HG03095 (cell line): ENCODE measurements at regions not wholly inside any gene's neighbourhood (a gene's known extent, or its start where the extent isn't known, plus 50 kb on each side); places are given as distances from the start of the nearest gene placed in this dataset.
"Not testable (repeated sequence)": the region's sequence is repeated elsewhere in the genome, so short reads cannot be mapped to it uniquely, and the experiment has no call there.

Source experiments
- ATAC-seq: cut with Tn5 transposase; IDR thresholded peaks from one replicate; pipeline ENCODE4 v1.9.1; 2021; ENCODE audit warnings: moderate library complexity; ENCODE audit not compliant: unreplicated experiment

DNA sequence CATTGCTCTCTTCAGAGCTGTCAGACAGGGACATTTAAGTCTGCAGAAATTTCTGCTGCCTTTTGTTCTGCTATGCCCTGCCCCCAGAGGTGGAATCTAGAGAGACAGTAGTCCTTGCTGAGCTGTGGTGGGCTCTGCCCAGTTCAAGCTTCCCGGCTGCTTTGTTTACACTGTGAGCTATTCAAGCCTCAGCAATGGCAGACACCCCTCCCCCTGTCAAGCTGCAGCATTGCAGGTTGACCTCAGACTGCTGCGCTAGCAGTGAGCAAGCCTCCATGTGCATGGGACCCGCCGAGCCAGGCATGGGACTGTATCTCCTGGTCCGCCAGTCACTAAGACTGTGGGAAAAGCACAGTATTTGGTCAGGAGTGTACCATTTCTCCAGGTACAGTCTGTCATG lies 53.6 kb upstream of the MAPK10 start:
- ATAC-seq: not testable (repeated sequence)

DNA sequence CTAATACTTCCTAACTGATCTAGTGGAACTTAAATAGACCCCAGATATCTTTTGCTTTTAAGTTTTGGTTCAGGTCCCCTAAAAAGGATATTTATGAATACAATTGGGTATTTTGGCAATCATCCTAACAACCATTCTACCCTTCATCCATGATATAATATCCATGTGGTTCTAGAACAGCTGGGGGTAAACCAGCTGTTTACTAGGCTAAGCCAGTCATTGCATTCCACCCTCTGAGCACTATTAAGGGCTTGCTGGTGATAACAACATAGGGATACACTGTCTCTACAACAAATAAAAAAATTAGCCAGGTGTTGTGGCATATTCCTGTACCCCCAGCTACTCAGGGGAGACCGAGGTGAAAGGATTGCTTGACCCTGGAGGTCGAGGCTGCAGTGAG lies 54.8 kb upstream of the MAPK10 start:
- ATAC-seq: no peak

DNA sequence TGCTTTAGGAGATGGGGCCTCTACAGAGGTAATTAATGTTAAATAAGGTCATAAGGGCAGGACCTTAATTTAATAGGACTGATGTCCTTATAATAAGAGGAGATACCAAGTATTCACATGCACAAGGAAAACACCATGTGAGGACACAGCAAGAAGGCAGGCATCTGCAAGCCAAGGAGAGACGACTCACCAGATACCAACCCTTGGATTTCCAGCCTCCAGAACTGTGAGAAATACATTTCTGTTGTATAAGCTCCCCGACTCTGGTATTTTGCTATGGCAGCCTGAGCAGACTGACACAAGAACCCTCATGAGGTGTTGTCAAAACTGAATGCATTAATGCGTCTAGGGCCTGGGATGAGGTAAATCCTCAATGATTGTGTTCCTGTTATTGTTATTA lies 56.2 kb upstream of the MAPK10 start:
- no peak for ATAC-seq

DNA sequence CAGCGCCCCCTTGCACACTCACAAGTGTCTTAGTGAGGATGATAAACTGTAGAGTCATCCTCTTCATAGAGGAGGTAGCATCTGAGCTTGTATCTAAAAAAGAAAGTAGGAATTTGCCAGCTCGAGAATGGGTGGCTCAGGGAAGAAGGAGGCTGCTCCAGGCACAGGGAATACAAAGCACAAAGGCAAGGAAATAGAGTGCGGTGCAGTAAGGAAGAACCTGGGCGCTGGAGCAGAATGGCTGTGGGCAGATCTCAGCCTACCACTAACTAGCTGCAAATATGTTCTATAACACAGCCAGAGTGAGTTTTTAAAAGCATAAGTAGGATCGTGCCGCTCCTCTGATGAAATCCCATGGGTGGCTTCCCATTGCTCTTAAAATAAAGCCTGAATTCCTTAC lies 61.6 kb upstream of the MAPK10 start:
- ATAC-seq: no peak

DNA sequence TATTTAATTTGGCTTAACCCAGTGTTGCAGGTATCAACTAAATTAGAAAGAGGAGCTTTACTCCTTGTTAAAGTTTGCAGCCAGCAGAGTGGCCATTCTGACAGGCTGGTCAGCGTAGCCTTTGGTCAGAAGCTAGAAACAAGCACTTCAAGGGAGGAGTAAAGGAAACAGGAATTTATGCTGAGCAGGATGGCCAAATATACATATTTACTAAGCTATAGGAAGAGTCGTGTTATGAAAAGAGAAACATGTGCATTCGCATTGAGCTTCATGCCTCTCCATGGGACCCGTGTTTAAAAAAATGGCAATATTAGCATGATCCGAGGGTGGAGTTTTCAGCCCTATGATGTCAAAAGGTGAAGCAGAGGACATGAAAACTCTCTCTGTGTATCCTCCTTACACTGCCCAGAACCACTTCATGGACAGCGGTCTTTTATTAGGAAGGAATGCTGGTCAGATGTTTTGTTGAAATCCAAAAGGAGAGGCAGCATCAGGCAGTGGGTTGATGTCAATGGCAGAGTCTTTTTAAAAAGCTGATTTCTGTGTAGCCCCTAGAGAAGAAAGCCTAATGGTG lies 71.8 kb upstream of the MAPK10 start:
- ATAC-seq: no peak

DNA sequence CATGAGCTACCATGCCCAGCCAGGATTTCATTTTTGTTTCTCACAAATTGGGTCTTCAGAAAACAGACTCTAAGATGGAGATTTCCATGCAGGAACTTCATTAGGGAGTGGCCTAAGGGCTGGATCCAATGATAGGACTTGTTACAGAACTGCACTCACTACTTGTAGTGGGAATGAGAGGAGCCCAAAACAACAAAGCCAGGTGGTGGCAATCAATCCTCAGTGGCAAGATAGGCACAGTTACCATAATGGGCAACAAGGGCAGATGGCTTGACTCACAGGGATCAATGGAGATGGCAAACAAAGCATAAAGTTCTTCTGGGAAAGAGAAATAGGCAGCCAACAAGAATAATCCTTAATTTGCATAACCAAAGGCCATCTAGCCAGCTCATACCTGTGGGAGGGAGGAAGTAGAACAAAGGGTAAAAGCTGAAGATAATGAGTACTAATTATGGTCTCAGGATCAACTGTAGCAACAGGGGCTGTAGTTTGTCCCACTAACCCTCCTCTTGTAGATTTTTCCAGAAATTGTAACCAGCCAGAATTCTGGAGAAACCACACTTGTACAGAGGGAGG lies 72.8 kb upstream of the MAPK10 start:
- ATAC-seq: no peak

DNA sequence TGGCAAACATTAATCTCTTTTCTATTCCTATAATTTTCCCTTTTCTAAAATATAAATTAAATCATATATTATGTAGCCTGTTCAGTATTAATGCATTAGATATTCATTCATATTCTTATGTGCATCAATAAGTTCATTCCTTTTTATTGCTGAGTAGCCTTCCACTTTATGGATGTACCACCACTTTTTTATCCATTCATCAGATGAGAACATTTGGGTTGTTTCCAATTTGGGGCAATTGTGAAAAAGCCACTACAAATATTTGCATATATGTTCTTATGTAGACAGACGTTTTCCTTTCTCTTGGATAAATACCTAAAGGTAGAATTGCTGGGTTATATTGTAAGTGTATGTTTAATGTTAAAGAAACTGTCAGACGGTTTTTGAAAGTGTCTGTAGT lies 79.4 kb upstream of the MAPK10 start:
- no peak for ATAC-seq

DNA sequence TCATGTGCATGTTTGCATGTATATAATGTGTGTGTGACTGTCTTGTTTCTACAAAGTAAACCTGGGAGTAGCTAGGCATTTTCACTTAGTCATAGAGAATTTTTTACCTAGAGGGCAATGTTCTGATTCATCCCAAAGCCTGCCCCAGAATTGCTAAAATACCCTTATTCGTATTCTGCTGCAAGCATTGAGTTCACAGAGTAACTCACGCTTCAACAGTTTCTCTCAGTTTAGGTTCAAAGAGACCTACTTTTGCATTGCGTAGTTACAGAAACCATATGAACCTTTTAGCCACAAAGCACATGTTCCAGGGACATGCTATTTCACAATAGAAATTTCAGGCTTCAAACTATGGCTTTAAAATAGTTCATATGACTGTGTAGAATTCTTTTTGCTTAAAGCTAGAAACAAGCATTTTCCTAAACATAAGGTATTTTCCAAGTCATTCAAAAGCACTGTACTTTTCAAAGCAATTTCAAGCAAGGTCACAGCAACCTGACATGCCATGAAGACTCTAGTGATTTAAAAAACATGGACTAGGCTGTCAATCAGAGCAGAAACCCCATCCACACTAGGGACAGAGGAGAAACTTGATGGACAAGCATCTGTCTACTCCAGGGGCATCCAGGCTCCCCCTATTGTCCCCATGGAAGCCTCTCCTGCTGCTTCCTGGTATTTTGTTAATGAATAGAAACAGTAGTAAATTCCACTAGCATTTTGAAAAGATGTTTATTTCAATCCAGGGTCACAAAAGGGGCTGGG lies 81.5 kb upstream of the MAPK10 start:
- peak; percentile 64 for ATAC-seq

DNA sequence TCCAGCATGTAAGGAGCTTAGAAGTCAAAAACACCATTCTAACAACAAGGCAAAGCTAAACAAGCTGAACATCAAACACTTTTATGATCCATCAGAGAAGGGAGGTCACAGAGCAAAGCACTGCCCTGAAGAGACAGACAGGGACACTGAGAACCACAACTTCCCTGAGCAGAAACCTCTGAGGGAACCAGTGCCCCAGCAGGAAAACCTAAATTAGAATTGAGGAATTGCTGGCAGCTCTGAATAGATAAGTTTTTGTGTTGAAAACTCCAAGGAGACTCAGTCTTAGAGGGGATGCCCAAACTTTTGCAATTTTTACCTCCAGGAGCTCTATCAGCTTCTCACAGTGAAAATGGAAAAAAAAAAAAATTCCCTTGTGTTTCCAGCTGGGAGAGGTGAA lies 83.0 kb upstream of the MAPK10 start:
- no peak for ATAC-seq

DNA sequence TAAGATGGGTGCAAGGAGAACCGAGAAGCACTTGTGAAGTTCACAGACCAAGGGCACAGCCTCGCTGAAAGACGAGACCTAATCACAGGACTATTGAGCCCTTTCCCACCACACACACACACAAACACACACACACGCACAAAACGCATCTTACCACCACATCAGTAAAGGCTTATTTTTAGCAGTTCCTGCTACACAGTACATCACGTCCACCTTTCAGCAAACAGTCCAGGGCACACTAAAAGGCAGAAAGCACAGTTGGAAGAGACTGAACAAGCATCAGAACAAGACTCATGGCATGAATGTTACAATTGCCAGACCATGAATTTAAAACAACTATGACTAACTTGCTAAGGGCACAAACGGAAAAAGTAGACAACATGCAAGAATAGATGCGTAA lies 83.6 kb upstream of the MAPK10 start:
- ATAC-seq: no peak

DNA sequence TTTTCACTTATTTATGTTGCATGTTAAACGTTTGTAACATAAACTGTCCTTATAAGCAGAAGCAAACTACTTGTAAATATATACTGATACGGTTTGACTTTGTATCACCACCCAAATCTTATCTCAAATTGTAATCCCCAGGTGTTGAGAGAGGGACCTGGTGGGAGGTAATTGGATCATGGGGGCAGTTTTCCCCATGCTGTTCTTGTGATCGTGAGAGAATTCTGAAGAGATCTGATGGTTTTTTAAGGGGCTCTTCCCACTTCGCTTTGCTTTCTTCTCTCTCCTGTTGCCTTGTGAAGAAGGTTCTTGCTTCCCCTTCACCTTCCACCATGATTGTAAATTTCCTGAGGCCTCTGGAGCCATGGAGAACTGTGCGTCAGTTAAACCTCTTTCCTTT lies 87.1 kb upstream of the MAPK10 start:
- ATAC-seq: no peak

DNA sequence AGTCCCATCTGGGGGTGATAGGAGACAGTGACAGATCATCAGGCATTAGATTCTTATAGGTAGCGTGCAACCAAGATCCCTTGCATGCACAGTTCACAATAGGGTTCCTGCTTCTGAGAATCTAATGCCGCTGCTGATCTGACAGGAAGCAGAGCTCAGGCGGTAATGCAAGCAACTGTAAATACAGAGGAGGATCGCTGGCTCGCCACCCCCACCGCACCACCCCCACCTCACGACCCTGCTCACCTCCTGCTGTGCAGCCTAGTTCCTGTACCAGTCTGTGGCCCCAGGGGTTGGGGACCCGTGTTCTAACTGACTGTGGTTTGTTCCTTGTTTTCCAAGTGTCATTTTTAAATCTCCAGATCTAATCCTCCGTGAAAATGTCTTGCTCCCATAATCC lies 89.0 kb upstream of the MAPK10 start:
- no peak for ATAC-seq

DNA sequence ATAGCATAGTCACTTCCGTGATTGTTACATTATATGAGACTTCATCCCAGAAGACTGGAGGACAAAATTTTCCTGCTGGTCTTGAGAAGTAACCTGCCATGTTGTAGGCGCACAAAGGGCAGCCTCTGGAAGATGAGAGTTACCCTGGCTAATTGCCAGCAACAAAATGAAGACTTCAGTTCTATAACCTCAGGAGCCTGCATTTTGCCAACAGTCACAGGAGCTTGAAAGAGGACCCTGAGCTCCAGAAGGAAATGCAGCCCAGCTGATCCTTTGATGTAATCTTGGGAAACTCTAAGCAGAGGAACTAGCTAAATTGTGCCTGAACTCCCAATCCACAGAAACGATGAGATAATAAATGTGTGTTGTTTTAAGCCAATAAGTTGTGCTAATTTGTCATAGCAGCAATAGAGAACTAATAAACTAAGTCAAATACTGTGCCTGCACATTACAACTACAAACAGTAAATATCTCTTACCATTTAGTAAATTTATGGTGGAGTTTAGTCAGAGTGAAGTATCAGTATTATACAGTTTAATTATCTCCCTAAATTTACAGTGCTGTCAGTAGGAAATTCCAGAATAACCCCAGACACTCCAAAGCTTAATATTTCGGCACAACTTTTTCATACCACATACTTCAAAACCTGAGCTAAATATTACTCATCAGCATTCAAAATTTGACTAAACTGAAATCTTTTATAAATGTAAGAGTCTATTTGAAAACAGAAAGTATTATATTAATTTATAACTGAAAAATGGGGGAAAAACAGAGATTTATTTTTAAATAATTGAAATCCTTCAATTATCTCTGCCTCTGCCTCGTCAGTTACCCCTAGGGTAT lies 90.1 kb upstream of the MAPK10 start:
- no peak for ATAC-seq

DNA sequence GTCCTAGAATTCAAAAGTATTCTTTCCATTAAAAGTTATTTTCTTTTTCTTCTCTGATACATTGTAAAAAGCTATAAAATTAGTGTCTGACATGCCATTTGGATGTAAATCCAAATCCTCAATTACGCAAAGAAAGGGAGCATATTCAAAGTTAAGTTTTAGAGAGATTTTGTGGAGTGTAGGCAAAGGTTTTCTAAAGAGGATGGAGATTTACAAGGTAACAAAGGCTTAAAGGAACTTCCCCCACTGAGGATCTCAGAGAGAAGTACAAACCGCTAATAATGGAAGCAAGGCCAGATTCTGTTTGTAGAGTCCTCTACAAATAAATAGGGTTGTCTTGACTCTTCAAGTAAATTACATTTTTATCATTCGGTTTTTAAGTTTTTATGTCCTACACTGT lies 91.0 kb upstream of the MAPK10 start:
- no peak for ATAC-seq

DNA sequence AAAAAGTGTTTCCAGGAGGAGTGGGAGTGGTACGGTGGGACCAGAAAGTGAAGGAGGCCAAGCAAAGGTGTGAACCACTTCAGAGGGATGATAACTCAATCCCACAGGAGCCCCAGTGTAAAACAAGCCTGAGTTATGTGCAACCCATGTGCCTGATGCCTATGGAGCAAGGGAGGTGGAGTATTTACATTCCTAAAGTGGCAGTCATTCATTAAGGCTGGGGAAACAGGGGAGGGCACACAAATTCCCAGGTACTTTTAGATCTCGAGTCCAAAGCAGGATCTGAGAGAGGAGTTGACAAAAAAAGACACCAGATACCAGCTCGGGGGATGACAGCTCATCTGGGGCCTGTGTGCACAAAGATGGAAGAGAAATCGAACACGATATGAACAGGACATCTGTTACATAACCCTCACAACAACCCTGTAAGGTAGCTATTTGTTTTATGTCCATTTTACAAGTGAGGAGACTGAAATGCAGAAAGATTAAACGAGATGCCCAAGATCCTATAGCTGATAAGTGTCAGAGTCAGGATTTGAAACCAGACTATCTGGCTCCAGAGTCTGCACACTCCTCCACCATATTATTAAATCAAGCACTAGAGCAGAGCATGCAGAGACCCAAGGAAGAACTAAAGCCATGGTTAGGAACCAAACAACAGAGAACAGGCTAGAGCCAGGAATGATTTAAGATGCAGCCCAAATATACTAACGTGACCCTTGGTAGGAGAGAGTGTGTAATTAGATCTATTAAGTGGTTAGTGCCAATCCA lies 91.9 kb upstream of the MAPK10 start:
- ATAC-seq: no peak

DNA sequence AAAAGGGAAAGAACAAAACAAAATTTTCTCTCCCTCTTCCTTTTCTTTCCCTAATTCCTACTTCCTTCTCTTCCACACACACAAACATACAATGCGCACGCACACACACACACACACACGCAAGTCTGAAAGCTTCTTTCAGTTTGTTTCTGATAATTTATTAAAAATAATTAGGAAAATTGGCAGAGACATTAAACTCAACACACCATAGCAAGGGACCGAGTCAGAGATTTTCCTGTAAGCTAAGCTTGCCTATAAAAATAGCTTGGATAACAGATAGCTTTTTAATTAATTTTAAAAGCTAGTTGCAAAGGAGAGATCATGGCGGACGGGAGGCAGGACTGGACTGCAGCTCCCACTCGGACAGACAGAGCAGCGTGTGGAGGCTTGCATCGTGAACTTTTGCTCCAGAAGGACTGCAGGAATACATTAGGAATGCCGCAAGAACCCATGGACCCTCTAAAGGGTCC lies 92.6 kb upstream of the MAPK10 start:
- ATAC-seq: no peak

DNA sequence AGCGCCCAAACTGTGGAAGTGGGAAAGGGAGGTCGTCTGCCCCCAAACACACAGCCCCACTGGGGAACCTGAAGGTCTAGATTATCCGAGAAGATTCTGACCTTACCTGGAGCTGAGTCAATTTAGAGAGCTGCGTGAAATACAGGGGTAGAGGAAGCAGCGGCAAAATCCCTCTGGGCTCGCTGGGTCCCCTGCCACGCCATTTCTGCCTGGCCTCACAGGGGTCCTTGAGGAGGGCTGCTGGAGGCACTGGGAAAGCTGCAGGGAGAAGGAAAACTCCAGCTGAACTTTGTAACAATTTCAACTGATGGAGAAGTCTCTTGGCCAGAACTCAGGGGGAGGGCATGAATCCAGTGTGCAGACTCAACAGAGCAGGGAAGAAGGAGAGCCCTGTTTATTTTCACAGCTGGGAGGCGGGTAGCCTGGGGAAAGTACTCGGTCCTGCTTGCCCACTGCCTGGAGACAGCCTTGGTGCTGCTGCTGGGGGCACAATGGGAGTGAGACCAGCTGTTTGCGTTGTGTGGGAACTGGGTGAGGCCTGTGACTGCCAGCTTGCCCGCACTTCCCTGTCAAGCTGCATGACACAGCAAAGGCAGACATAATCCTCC lies 93.2 kb upstream of the MAPK10 start:
- no peak for ATAC-seq

DNA sequence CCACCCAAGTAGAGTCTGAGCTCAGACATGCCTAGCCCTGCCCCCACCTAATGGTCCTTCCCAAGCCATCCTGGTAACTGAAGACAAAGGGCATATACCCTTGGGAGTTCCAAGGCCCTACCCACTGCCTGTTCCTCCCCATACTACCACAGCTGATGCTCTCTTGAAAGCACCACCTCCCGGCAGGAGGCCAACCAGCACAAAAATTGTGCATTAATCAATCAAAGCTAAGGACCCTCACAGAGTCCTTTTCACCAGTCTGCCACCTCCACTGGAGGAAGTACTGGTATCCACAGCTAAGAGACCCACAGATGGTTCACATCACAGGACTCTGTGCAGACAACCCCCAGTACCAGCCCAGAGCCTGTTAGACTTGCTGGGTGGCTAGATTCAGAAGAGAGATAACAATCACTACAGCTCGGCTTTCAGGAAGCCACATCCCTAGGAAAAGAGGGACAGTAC lies 93.8 kb upstream of the MAPK10 start:
- not testable (repeated sequence) for ATAC-seq

DNA sequence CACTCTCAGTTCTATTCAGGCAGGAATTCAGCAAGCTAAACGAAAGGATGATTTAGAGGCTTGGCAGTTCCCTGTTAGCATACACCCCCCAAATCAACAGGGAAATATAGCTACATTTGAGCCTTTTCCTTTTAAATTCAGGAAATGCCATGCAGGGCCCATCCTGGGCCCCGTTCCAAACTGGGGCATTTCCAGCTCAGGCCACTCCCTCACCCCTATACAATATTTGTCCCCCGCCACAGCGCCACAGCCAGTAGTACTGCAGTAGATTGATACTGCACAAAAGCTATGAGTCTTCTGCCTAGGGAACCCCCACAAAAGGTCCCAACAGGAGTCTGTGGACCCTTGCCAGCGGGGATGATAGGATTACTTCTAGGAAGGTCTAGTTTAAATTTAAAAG lies 102.0 kb upstream of the MAPK10 start:
- no peak for ATAC-seq

DNA sequence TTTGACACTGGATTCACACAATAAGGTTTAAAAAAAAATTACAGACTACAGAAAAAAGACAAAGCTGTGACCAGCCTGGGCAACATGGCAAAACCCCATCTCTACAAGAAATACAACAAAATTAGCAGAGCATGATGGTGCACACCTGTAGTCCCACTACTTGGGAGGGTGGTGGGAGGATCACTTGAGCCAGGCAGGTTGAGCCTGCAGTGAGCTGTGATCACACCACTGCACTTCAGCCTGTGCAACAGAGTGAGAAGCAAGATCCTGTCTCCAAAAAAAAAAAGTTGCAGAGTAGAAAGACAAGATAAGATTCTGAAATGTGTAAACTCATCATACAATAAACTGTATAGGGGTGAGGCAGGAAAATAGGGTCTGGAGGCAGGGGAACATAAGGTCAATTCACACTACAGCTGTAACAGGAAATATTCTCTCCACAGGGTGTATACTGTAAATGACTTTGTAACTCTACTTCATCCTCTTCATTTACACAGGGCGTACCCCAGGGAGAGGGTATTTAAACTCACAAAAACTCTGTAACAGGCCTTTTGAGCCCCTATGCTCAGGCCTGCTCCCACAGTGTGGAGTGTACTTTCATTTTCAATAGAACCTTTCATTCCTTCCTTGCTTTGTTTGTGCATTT lies 112.6 kb upstream of the MAPK10 start:
- no peak for ATAC-seq
